Stimulated activated effector memory CD8-positive, alpha-beta T cell treated with anti-CD3 and anti-CD28 coated beads, Interleukin-12 subunit alpha, Interleukin-12 subunit beta, amount 100 ng/mL, for 72 hours (primary cell): ENCODE measurements at regions not wholly inside any gene's neighbourhood (a gene's known extent, or its start where the extent isn't known, plus 50 kb on each side); places are given as distances from the start of the nearest gene placed in this dataset.

ENCODE experiments used
- ATAC-seq: fragments of 150-1000 bp; cut with Tn5 transposase; 2 replicates; pipeline ENCODE4 v1.10.0; 2021
- DNase-seq, 2 donors: peaks; one replicate each; pipeline ENCODE4 v3.0.0; 2021 to 2022; ENCODE audit warnings: low spot score in 2 of 2
- H3K27ac Mint-ChIP-seq: one replicate; pipeline ENCODE4 v1.8.0; 2022; ENCODE audit warnings: mild to moderate bottlenecking, mixed read lengths
- H3K36me3 Mint-ChIP-seq: one replicate; pipeline ENCODE4 v1.8.0; 2022; ENCODE audit warnings: mild to moderate bottlenecking, mixed read lengths
- H3K4me1 Mint-ChIP-seq: one replicate; pipeline ENCODE4 v1.8.0; 2022; ENCODE audit warnings: mixed read lengths
- H3K4me3 Mint-ChIP-seq: one replicate; pipeline ENCODE4 v1.8.0; 2022; ENCODE audit warnings: mild to moderate bottlenecking, mixed read lengths
- H3K9me3 Mint-ChIP-seq: one replicate; pipeline ENCODE4 v1.8.0; 2022; ENCODE audit warnings: mixed read lengths

DNA sequence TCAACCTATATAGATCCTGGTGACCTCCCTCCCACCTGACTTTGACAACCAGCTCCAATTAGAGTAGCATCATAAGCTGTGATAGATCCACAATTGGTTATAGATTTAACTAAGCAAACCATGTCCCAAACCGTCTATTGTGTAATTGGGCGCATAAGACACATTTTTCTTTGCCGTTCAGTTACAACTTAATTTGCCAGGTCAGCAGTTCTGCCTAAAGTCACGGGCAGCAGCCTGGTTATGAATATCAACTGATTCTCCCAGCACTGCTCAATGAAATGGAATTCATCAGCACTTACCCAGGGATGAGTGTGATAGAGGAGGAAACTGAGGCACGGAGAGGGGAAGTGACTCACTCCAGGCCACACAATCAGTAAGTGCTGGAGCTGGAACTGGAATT, 73.4 kb downstream of the KLHDC7A start:
- H3K27ac Mint-ChIP-seq = no peak overlapping the region

DNA sequence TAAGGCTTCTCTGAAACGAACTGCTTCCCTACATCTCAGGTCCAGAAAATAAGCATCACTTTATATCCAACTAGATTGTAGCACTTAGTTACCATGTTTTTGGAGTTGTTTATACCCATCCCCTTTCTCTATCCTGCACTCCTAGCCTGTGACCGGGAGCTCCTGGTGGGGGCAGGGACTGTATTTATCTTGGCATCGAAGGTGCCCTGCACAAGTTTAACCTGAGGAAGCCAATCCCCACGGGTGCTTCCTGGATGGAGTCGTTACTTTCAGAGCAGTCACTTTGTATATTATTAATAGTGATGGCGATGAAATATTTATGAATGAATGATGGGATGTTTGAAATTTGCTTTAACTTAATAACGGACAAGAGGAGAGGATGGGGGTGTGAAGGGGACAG, 73.9 kb downstream of the KLHDC7A start:
- DNase-seq (no peak), ATAC-seq (no peak)
- Mint-ChIP-seq H3K27ac (no peak overlapping the region), H3K36me3 (no peaks in the 10 kb centered on the region), H3K4me3 (no peak overlapping the region), H3K4me1 (peaks cover 14% of the 10 kb centered on the region), H3K9me3 (no peaks in the 10 kb centered on the region)

More for the DNA sequence above, 73.4 kb downstream of the KLHDC7A start:
- H3K9me3 Mint-ChIP-seq = no peaks in the 10 kb centered on the region
- DNase-seq (no peak), ATAC-seq (no peak)
- H3K36me3 Mint-ChIP-seq = no peaks in the 10 kb centered on the region
- no peak overlapping the region for H3K4me3 Mint-ChIP-seq
- H3K4me1 Mint-ChIP-seq = peaks cover 14% of the 10 kb centered on the region

DNA sequence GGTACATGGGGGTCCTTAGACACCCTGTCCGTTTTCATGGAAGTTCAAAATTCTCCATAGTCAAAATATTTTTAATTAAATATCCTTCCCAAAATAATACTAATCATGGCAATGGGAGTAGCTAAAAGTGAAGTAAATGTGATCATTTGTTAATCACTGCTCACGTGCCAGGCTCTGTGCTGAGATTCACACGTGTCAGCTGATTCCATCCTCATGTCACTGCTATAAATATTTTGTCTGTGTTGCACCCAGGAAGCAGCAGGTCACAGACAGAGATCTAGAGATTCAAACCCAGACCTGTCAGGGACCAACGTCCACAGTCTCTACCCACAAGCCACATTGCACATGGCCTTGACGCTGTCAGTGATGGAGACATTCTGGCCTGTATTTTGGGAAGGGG, 74.3 kb downstream of the KLHDC7A start:
- ATAC-seq = no peak
- H3K27ac Mint-ChIP-seq = no peak overlapping the region
- H3K9me3 Mint-ChIP-seq = no peaks in the 10 kb centered on the region

DNA sequence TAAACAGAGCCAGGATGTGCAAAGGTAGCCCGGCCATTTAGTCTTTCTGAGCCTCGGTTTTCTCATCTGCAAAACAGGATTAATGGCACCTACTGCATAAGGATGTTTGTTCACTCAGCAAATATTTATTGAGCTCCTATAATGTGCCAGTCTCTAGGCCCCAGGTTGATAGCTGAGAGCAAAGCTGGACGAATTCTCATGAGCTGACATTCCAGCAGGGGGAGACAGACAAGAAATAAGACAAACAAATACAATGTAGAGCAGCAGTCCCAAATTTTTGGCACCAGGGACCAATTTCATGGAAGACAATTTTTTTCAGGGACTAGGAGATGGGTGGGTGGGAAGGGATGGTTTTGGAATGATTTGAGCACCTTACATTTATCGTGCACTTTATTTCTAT, 74.3 kb upstream of the PAX7 start:
- Mint-ChIP-seq H3K4me3 (no peak overlapping the region), H3K27ac (no peak overlapping the region), H3K36me3 (no peaks in the 10 kb centered on the region), H3K9me3 (no peaks in the 10 kb centered on the region), H3K4me1 (peaks cover 14% of the 10 kb centered on the region)
- DNase-seq (no peak), ATAC-seq (no peak)

More for the DNA sequence above, 74.3 kb downstream of the KLHDC7A start:
- peaks cover 14% of the 10 kb centered on the region for H3K4me1 Mint-ChIP-seq
- H3K4me3 Mint-ChIP-seq = no peak overlapping the region
- DNase-seq = no peak
- no peaks in the 10 kb centered on the region for H3K36me3 Mint-ChIP-seq

DNA sequence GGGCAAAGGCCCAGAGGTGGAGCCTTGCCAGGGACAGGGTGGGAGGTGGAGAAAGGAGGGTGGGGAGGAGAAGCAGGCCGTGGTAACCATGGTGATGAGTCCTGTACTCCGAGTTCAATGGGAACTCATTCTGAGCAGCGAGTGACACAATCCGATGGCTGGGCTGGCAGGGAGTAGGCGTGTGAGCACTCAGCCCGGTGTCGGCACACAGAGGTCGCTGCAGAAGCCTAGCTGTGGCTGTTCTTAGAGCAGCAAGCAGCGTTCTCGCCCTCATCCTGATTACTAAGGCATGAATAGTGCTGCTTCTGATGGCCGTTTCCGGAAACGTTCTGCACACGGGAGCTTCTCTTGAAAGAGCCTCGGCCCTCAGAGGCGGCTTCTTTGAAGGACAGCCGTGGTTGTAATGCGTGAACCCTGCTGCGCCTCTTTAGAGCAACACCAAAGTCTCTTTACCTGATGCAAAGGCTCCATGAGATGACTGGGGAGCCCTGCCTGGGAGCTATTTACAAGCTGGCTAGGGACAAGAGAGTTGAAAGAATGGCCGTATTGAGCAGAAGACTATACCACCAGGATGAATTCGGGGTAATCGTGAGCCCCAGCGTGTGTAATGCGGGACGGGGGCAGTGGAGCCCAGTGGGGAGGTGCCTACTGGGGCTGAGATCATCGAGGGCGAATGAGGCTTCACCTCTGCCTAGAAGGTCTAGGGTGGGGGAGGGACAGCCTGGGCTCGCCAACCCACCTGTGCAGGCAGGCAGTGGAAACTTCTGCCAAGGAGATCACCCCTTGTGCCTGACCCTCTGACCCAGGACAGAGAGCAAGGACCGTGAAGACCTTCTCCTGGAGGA, 72.8 kb upstream of the PAX7 start:
- ATAC-seq = peak; percentile 59
- no peak overlapping the region for H3K4me3 Mint-ChIP-seq
- peaks cover 14% of the 10 kb centered on the region for H3K4me1 Mint-ChIP-seq
- no peaks in the 10 kb centered on the region for H3K36me3 Mint-ChIP-seq
- no peak overlapping the region for H3K27ac Mint-ChIP-seq
- no peaks in the 10 kb centered on the region for H3K9me3 Mint-ChIP-seq
- no peak for DNase-seq

DNA sequence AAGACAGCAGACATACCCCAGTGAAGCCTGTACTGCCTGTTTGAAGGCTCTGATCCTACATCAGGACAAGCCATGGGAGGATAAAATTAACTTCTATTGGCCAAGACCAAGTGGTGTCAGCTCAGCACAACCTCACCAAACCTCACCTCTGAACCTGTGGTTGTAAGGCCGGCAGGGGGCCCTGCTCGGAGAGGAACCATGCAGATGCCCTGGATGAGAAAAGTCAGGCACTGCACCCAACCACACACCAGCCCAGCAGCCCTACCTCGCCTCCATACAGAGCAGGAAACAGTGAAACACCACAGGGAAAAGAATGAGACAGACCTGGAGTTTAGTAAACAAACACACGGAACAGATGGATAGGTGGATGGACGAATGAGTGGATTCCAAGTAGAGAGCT, 70.0 kb upstream of the PAX7 start:
- ATAC-seq (no peak), DNase-seq (no peak)
- Mint-ChIP-seq H3K36me3 (no peaks in the 10 kb centered on the region), H3K9me3 (no peaks in the 10 kb centered on the region), H3K27ac (no peak overlapping the region), H3K4me3 (no peak overlapping the region), H3K4me1 (peaks cover 14% of the 10 kb centered on the region)

DNA sequence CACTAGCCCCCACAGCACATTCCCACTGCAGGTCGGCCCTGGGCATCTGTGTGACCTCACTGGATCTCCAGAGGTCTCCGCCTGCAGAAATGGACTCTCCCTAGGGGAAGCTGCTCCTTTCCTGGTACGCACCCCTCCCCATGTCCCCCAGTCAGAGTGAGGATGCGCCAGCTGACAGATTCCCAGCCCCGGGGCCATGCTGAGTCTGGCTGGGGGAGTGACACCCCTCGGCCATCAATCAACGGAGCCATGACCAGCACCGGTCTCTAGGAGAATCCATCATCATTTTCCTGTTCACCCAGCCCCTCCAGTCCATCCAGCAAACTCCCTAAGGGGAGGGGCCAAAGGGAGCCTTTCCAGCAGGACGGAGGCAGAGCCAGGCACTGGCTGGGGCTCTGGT, 68.7 kb upstream of the PAX7 start:
- Mint-ChIP-seq H3K4me3 (no peak overlapping the region), H3K9me3 (no peaks in the 10 kb centered on the region), H3K27ac (no peak overlapping the region), H3K4me1 (peaks cover 14% of the 10 kb centered on the region), H3K36me3 (no peaks in the 10 kb centered on the region)
- DNase-seq (no peak), ATAC-seq (no peak)

DNA sequence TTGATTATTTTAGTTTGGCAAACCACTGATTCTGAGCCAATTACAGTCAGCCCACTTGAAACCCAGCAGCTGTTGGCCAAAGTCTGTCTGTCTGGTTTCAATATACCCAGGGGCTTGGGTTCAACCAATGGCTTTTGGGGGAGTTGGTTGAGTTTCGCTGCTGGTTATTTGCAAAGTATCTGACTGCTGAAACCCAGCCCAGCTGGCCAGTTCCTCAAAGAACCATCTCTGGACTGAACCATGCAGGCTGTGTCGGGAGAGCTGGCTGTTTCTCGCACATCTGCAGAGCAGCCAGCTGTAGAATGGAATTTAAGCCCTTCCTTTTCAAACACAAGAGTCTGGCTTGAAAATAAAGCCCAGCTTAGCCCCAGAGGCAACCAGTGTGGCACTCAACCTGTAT, 66.0 kb upstream of the PAX7 start:
- DNase-seq (no peak), ATAC-seq (no peak)
- Mint-ChIP-seq H3K4me1 (no peaks in the 10 kb centered on the region), H3K27ac (no peak overlapping the region), H3K36me3 (no peaks in the 10 kb centered on the region), H3K9me3 (no peaks in the 10 kb centered on the region), H3K4me3 (no peak overlapping the region)

DNA sequence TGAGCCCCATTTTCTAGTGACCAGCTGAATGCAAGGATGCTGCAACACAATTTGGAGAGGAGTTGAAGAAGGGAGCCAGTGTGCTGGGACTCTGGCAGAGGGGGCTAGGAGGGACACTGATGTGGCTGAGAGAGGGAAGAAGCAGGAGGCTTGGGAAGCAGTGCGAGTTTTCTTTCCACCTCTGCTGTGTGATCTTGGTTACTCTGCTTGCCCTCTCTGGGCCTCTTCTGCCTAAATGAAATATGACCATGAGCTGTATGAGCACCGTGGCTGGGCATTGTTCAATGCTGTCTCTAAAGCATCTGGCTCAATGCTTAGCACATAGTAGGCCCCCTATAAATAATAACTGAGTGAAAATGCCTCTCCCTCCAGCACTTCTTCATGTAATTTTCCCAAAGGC, 65.3 kb upstream of the PAX7 start:
- no peak for DNase-seq
- Mint-ChIP-seq H3K9me3 (no peaks in the 10 kb centered on the region), H3K27ac (no peak overlapping the region), H3K36me3 (no peaks in the 10 kb centered on the region), H3K4me1 (no peaks in the 10 kb centered on the region), H3K4me3 (no peak overlapping the region)
- no peak for ATAC-seq

DNA sequence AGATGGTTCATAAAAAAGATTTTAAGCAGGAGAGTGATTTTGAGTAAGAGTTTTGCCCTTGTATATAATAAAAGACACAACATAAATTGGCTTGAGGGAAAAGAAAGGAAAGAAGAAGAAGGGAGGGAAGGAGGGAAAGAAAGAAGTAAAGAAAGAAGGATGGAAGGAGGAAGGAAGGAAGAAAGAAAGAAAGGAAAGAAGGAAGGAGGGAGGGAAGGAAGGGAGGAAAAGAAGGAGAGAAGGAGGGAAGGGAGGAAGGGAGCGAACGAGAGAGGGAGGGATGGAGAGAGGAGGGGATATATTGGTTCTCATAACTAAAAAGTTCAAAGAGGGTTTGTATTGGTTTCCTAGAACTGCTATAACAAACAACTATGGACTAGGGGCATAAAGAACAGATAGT, 62.2 kb upstream of the PAX7 start:
- H3K4me3 Mint-ChIP-seq = no peak overlapping the region
- H3K9me3 Mint-ChIP-seq = no peaks in the 10 kb centered on the region
- no peak overlapping the region for H3K27ac Mint-ChIP-seq

DNA sequence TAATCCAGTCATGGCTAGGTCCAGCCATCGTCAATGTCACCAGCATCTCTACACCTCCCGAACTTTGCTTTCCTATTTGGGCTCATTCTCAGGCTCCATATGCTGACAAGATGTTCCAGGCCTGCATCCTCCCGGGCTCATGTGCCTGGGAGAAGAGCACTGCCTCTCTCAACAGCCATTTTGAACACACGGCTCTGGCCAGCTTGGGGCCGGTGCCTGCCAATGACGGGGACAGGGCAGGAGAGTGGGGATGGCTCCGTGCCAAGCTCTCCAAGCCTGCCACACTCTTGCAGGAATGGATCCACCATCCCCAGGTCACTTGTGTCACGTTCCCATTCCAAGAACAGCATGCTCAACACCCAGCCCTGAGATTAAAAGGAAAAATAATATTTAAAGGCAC, 61.4 kb upstream of the PAX7 start:
- H3K4me3 Mint-ChIP-seq = no peak overlapping the region
- no peaks in the 10 kb centered on the region for H3K9me3 Mint-ChIP-seq
- no peaks in the 10 kb centered on the region for H3K4me1 Mint-ChIP-seq
- DNase-seq (no peak), ATAC-seq (no peak)
- no peaks in the 10 kb centered on the region for H3K36me3 Mint-ChIP-seq
- H3K27ac Mint-ChIP-seq = no peak overlapping the region

More for the DNA sequence above, 62.2 kb upstream of the PAX7 start:
- DNase-seq = no peak
- H3K36me3 Mint-ChIP-seq = no peaks in the 10 kb centered on the region
- ATAC-seq = no peak
- H3K4me1 Mint-ChIP-seq = no peaks in the 10 kb centered on the region

DNA sequence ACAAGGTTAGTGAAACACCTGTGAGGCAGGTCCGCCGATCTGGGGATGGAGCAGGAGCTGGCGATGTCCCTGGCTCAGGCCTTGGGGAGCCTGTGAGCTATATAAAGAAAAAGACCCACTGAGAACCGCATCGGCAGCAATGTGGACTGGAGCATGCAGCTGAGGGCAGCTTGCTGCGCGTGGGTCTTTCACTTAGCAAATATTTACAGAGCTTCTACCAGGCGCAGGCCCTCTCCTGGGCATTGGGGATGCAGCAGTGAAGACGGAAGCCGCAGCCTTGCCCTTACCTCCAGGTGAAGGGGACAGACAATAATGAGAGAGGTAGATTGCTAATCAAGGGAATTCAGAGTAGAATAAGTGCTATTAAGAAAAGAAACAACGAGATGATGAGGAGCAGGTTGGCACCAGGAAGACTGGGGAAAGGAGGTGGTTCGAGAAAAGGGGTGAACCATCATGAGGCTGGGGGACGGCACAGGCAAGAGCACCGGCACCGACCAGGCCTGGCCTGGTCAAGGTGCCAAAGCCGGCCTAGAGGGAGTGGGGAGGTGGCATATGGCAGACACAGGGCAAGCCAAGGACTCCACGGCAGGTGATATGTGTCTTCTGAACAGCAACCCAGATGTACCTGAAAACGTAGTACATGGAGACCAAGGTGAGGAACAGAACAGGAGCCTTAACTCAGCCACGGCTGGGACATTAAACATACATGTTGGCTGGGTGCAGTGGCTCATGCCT, 60.7 kb upstream of the PAX7 start:
- Mint-ChIP-seq H3K4me1 (no peaks in the 10 kb centered on the region), H3K27ac (no peak overlapping the region), H3K4me3 (no peak overlapping the region), H3K9me3 (no peaks in the 10 kb centered on the region), H3K36me3 (no peaks in the 10 kb centered on the region)
- ATAC-seq (no peak), DNase-seq (no peak)

DNA sequence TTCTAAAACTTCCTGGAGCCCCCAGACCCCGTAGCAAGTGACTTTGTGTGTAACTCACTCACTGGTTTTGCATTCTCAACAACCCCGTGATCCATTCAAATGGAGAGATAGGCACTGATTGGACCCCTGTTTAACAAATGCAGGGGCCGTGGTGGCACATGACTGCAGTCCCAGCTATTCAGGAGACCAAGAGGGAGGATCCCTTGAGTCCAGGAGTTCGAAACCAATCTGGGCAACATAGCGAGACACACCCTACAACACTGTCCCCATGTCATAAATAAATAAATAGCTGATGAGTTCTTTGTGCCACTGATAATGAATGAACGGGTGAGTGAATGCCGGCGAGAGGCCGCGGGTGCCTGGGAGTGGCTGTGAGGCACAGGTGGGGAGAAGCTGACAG, 59.4 kb upstream of the PAX7 start:
- DNase-seq = no peak
- H3K27ac Mint-ChIP-seq = no peak overlapping the region
- H3K36me3 Mint-ChIP-seq = no peaks in the 10 kb centered on the region
- H3K9me3 Mint-ChIP-seq = no peaks in the 10 kb centered on the region
- ATAC-seq = no peak
- no peak overlapping the region for H3K4me3 Mint-ChIP-seq
- H3K4me1 Mint-ChIP-seq = no peaks in the 10 kb centered on the region

DNA sequence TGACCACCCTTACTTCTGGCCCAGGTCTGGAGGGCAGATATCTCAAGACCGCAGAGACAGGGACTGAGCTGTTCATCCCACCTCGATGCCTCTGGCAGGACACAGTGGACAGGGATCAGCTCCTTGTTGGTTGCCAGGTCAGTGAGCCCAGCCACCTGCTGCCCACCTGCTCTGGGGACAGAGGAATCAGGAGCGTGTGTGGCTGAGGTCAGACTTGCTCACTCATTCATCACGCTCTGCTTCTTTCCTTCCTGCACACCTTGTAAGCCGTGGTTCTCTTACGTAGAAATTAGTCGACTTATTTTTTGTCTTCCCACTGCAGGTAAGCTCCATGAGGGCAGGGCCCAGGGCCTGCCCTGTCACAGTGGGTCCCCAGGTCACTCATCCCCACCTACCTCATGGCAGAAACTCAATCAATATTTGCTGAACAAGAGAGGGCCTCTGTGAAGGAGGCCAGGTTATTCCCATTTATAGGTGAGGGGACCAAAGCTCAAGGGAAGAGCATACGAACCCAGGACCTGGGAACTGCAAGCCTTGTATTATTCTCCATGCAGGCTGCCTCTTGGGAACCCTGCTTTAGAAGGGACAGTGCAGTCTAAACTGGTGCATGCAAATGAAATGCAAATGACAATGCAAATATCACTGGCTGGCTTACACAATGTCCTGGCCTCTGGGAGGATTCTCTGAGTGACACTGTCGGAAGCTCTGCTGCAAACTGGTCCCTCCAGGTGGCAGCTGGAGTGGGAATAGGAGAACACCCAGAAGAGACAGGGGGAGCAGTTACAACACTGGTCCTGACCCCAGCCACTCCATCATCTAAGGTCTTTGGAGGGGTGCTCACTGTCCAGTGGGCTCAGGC, 58.4 kb upstream of the PAX7 start:
- Mint-ChIP-seq H3K4me1 (no peaks in the 10 kb centered on the region), H3K27ac (no peak overlapping the region), H3K36me3 (no peaks in the 10 kb centered on the region), H3K9me3 (no peaks in the 10 kb centered on the region), H3K4me3 (no peak overlapping the region)
- no peak for DNase-seq
- ATAC-seq = no peak

DNA sequence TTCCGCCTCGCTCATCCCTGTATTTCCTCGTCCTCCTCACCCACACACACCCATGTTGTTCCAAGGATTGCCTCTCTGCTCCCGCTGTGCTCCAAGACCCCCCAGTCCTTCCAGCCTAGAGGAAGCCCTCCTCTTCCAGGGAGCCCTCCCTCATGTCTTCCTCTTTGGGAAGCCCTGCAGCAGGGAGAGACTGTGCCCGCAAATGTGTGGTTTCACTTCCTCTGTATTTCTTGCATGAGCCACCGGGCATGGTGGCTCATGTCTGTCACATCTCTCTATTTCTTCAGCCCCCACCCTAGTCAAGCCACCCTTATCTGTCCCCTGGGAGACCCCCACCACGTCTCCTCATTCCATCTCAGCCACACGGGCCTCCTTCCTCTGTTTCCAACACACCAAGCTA, 57.5 kb upstream of the PAX7 start:
- ATAC-seq = no peak
- DNase-seq = no peak
- H3K4me1 Mint-ChIP-seq = no peaks in the 10 kb centered on the region
- H3K9me3 Mint-ChIP-seq = no peaks in the 10 kb centered on the region
- no peaks in the 10 kb centered on the region for H3K36me3 Mint-ChIP-seq
- H3K4me3 Mint-ChIP-seq = no peak overlapping the region
- H3K27ac Mint-ChIP-seq = no peak overlapping the region
